ENCODE measurements at regions not wholly inside any gene's neighbourhood (a gene's known extent, or its start where the extent isn't known, plus 50 kb on each side); places are given as distances from the start of the nearest gene placed in this dataset.

DNA sequence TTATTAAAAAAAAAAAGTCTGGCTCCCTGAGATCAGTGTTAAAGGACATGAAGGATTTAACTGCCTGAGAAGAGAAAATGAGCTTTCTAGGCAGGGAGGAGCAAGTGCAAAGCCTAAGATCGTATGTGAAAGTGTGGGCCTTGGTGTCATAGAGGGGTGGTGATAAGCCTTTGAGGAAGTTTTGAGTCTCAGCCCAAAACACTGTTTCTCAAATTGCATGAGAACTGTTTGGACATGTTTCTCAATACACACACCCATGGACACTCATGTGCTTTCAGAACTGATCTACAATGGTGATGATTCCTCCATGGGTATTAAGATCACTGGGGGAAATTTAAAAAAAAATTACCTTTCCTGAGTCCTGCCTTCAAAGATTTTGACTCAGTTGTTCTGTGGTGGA is 336.7 kb upstream of the RND3 start:
- intact Hi-C loops (cut with DNase I; ENCODE audit: low total_unique reads), result no loop called here
- H3K36me3 ChIP-seq (ENCODE audit: low read depth, missing control alignments), result no peaks in the 10 kb centered on the region
- H3K4me1 ChIP-seq, result no peaks in the 10 kb centered on the region
- no peak overlapping the region for H3K27ac ChIP-seq
- 0% methylated on average over 1 of the region's 1 CpG for WGBS, 2 donors
- H3K9me3 ChIP-seq, result no peaks in the 10 kb centered on the region
- DNase-seq, result no peak
- no peaks in the 10 kb centered on the region for H3K27me3 ChIP-seq
- TF ChIP-seq POLR2A (IDR thresholded peaks at IDR 0.05), result no peak
- TF ChIP-seq CTCF (IDR thresholded peaks at IDR 0.05), result no peak
- no peak overlapping the region for H3K4me3 ChIP-seq

- Histone ChIP-seq H3K27ac (no peak overlapping the region), H3K4me1 (no peaks in the 10 kb centered on the region), H3K4me3 (no peak overlapping the region), H3K9me3 (no peaks in the 10 kb centered on the region), H3K36me3 (ENCODE audit: low read depth, missing control alignments) (no peaks in the 10 kb centered on the region), H3K27me3 (no peaks in the 10 kb centered on the region)
- intact Hi-C loops (cut with DNase I; ENCODE audit: low total_unique reads), result no loop called here
- TF ChIP-seq POLR2A (IDR thresholded peaks at IDR 0.05), result no peak
- TF ChIP-seq CTCF (IDR thresholded peaks at IDR 0.05), result no peak
- WGBS, 2 donors, result 92 to 95% methylated on average over 2 of the region's 2 CpGs
- no peak for DNase-seq
Observed at GRCh38 chr2:150817422-150817821, 330.0 kb upstream of the RND3 start.

DNA sequence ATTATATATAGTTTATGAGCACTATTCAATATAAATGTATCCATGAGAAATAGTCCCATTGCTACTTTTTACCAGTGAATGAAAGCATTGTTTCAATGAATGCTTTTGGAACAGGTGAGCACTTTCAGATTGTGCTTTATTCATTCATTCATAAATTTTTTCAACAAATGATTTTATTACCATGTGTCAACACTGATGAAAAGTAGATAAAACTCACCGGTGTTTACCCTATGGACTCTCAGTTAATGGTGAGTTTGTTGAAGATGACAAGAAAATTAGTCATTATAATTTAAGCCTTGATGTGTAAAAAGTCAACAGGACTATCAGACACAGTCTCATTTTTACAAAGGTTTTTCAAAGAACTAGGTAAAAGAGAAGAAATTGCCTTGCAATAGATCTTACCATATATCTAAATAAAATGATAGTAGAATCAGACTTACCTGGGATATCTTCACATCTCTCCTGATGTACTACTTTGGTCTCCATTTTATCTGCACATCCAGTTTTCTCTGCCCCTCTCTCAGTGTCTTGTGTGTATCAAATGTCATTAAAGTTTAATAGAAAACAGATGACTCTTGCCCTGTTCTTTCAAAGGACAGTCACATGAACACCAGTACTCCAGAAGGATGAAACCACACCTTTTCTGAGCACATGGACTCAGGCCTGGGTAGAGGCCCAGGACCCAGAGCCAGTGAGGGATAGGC is 325.3 kb upstream of the RND3 start:
- no peak overlapping the region for H3K4me3 ChIP-seq
- no peak for DNase-seq
- 55 to 57% methylated on average over 1 of the region's 1 CpG for WGBS, 2 donors
- intact Hi-C loops (cut with DNase I; ENCODE audit: low total_unique reads), result no loop called here
- no peak for TF ChIP-seq CTCF (IDR thresholded peaks at IDR 0.05)
- no peak for TF ChIP-seq POLR2A (IDR thresholded peaks at IDR 0.05)
- no peaks in the 10 kb centered on the region for H3K9me3 ChIP-seq
- no peaks in the 10 kb centered on the region for H3K36me3 ChIP-seq (ENCODE audit: low read depth, missing control alignments)
- H3K4me1 ChIP-seq, result no peaks in the 10 kb centered on the region
- H3K27ac ChIP-seq, result no peak overlapping the region
- no peaks in the 10 kb centered on the region for H3K27me3 ChIP-seq

GRCh38 chr2:150812066-150812465 is 324.6 kb upstream of the RND3 start:
- no peak overlapping the region for H3K4me3 ChIP-seq
- WGBS, 2 donors, result 75 to 77% methylated on average over 3 of the region's 3 CpGs
- no peaks in the 10 kb centered on the region for H3K36me3 ChIP-seq (ENCODE audit: low read depth, missing control alignments)
- H3K4me1 ChIP-seq, result no peaks in the 10 kb centered on the region
- no peak overlapping the region for H3K27ac ChIP-seq
- intact Hi-C loops (cut with DNase I; ENCODE audit: low total_unique reads), result no loop called here
- TF ChIP-seq CTCF (IDR thresholded peaks at IDR 0.05) (no peak), POLR2A (IDR thresholded peaks at IDR 0.05) (no peak)
- H3K27me3 ChIP-seq, result no peaks in the 10 kb centered on the region
- H3K9me3 ChIP-seq, result no peaks in the 10 kb centered on the region
- no peak for DNase-seq

- no peaks in the 10 kb centered on the region for H3K4me1 ChIP-seq
- H3K9me3 ChIP-seq, result no peaks in the 10 kb centered on the region
- TF ChIP-seq POLR2A (IDR thresholded peaks at IDR 0.05) (no peak), CTCF (IDR thresholded peaks at IDR 0.05) (no peak)
- intact Hi-C loops (cut with DNase I; ENCODE audit: low total_unique reads), result no loop called here
- H3K27me3 ChIP-seq, result no peaks in the 10 kb centered on the region
- no peak for DNase-seq
- 63 to 71% methylated on average over 5 of the region's 5 CpGs for WGBS, 2 donors
- H3K36me3 ChIP-seq (ENCODE audit: low read depth, missing control alignments), result no peaks in the 10 kb centered on the region
- no peak overlapping the region for H3K4me3 ChIP-seq
- no peak overlapping the region for H3K27ac ChIP-seq
Observed at GRCh38 chr2:150811259-150811855, 323.9 kb upstream of the RND3 start.

Measured in testis (tissue), 2 donors.